ENCODE measurements at regions not wholly inside any gene's neighbourhood (a gene's known extent, or its start where the extent isn't known, plus 50 kb on each side); places are given as distances from the start of the nearest gene placed in this dataset.

DNA sequence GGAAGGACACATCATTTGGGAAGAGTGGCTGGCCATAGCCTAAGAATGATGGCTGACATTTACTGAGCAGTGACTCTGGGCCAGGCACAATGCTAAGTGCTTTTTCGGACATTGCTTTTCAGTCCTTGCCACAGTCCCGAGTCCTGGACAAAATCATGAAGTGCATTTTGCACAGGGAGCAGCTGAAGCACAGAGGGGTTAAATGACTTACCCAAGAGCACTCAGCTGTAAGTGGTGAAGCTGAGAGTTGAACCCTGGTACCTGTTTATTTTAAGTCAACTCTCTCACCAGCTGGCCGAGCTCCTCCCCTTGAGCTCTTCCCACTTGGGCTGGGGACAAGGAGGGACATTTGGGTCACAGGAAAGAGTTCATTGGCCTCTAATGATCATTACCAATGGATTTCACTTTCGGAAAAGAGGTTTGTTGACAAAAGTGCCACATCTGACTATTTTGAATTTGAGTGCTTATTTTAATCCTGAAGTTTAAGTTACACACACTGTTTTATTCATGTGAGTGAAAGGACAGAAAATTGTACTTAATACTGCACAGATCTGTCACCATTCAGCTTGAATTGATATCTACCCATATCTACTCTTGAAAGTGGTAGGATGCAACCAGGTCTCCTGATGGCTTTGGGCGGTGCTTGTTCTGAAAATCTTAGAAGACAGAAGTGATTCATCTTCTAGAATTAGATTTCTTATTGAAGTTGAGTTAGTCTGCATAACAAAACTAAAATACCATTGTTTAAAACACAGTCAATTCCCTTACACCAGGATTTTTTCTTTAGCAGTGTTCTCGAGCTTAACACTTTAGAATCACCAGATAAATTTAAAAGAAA is 368.7 kb upstream of the PROK2 start:
- Histone ChIP-seq H4K20me1 (ENCODE audit: low read depth) (no peaks in the 10 kb centered on the region), H3K9me3 (ENCODE audit: low read depth) (no peaks in the 10 kb centered on the region), H3K9ac (no peak overlapping the region), H3F3A (ENCODE audit: low read depth) (no peaks in the 10 kb centered on the region), H3K4me3 (no peak overlapping the region), H2AFZ (replicated peaks) (no peak overlapping the region), H3K36me3 (no peaks in the 10 kb centered on the region), H3K4me2 (no peak overlapping the region), H3K79me2 (ENCODE audit: low read depth) (no peaks in the 10 kb centered on the region), H3K27me3 (no peaks in the 10 kb centered on the region), H3K27ac (no peak overlapping the region), H3K4me1 (no peaks in the 10 kb centered on the region)
- peaks cover 8% of the 10 kb centered on the region for H3K27me3 Mint-ChIP-seq (ENCODE audit: insufficient read depth, low read depth)
- no peak for DNase-seq (ENCODE audit: low spot score)
- no peak for TF ChIP-seq CTCF (IDR thresholded peaks at IDR 0.05)
- no peak for TF ChIP-seq EZH2phosphoT487 (IDR thresholded peaks at IDR 0.05)
- no peak for TF ChIP-seq EZH2 (IDR thresholded peaks at IDR 0.05)
- no peaks in the 10 kb centered on the region for H3K36me3 Mint-ChIP-seq
- peaks cover 7% of the 10 kb centered on the region for H3K9me3 Mint-ChIP-seq
- H3K4me1 Mint-ChIP-seq: peaks cover 18% of the 10 kb centered on the region
- H3K27ac Mint-ChIP-seq: no peak overlapping the region
- H3K4me3 Mint-ChIP-seq: no peak overlapping the region

DNA sequence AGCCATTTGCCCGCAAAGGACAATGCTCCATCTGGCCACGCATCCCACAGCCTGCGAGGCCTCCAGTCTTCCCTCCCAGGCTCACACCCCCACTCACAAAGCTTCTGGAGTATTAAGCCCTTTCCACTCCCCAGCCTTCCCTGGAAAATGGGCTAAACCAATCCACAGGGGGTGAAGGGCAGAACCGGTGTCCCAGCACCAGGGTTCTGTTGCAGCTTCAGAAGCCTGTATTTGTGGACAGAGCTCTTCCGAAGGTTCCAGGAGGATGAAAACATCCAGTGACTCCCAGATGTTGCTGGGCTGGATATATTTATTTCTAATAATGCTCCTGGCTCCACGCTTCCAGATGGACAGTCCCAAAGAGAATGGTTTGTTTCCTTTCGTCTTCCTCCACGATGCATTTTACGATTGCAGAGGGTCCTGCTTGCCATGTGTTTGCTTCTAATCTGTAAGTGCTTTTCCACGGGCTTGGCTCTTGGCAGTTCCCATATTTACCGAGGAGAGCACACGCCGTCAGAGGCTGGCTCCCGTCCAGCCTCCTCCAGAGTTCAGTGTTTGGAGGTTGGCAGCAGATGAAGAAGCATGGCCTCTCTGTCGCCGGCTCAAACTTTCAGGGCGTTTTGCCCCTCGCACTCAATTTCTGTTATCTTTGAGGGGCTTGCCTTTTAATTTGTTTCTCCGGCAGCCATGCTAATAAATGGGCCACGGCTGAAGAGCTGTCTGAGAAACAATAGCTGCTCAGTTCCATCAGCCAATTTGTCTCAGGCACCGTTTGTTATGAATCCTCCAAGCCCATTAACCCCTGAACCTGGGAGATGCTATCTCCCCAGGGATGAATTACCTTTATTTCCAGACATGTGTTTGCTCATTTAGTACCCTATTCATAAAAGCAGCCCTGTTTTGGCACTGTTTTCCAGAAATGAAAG is 367.9 kb upstream of the PROK2 start:
- no peak overlapping the region for H3K27ac ChIP-seq
- no peaks in the 10 kb centered on the region for H3K27me3 ChIP-seq
- no peak for DNase-seq (ENCODE audit: low spot score)
- H3K79me2 ChIP-seq (ENCODE audit: low read depth): no peaks in the 10 kb centered on the region
- Mint-ChIP-seq H3K27ac (no peak overlapping the region), H3K36me3 (peaks cover 4% of the 10 kb centered on the region), H3K27me3 (ENCODE audit: insufficient read depth, low read depth) (peaks cover 14% of the 10 kb centered on the region), H3K9me3 (peaks cover 15% of the 10 kb centered on the region), H3K4me1 (peaks cover 18% of the 10 kb centered on the region), H3K4me3 (no peak overlapping the region)
- TF ChIP-seq CTCF (IDR thresholded peaks at IDR 0.05) (no peak), EZH2phosphoT487 (IDR thresholded peaks at IDR 0.05) (no peak), EZH2 (IDR thresholded peaks at IDR 0.05) (no peak)
- H3K4me1 ChIP-seq: no peaks in the 10 kb centered on the region
- H3K4me3 ChIP-seq: no peak overlapping the region
- no peak overlapping the region for H3K4me2 ChIP-seq
- H3F3A ChIP-seq (ENCODE audit: low read depth): no peaks in the 10 kb centered on the region
- H3K9me3 ChIP-seq (ENCODE audit: low read depth): no peaks in the 10 kb centered on the region
- H3K36me3 ChIP-seq: no peaks in the 10 kb centered on the region
- no peaks in the 10 kb centered on the region for H4K20me1 ChIP-seq (ENCODE audit: low read depth)
- H2AFZ ChIP-seq (replicated peaks): no peak overlapping the region
- H3K9ac ChIP-seq: no peak overlapping the region

GRCh38 chr3:72151465-72152238 is 366.7 kb upstream of the PROK2 start:
- peaks cover 4% of the 10 kb centered on the region for H3K36me3 Mint-ChIP-seq
- peaks cover 16% of the 10 kb centered on the region for H3K27me3 Mint-ChIP-seq (ENCODE audit: insufficient read depth, low read depth)
- Histone ChIP-seq H4K20me1 (ENCODE audit: low read depth) (no peaks in the 10 kb centered on the region), H3K27me3 (no peaks in the 10 kb centered on the region), H3K36me3 (no peaks in the 10 kb centered on the region), H3K9me3 (ENCODE audit: low read depth) (no peaks in the 10 kb centered on the region), H3K27ac (no peak overlapping the region), H3K4me2 (no peak overlapping the region), H3K9ac (no peak overlapping the region), H3K79me2 (ENCODE audit: low read depth) (no peaks in the 10 kb centered on the region), H3K4me1 (no peaks in the 10 kb centered on the region), H2AFZ (replicated peaks) (no peak overlapping the region), H3F3A (ENCODE audit: low read depth) (no peaks in the 10 kb centered on the region), H3K4me3 (no peak overlapping the region)
- DNase-seq (ENCODE audit: low spot score): no peak
- TF ChIP-seq EZH2 (IDR thresholded peaks at IDR 0.05): no peak
- no peak for TF ChIP-seq CTCF (IDR thresholded peaks at IDR 0.05)
- no peak for TF ChIP-seq EZH2phosphoT487 (IDR thresholded peaks at IDR 0.05)
- no peak overlapping the region for H3K4me3 Mint-ChIP-seq
- peaks cover 17% of the 10 kb centered on the region for H3K4me1 Mint-ChIP-seq
- H3K9me3 Mint-ChIP-seq: peaks cover 15% of the 10 kb centered on the region
- peak overlapping the region; percentile 87 for H3K27ac Mint-ChIP-seq
